ENCODE measurements at regions not wholly inside any gene's neighbourhood (a gene's known extent, or its start where the extent isn't known, plus 50 kb on each side); places are given as distances from the start of the nearest gene placed in this dataset.

GRCh38 chr14:55891692-55892091 is 226.5 kb upstream of the PELI2 start:
- TF ChIP-seq EZH2 (IDR thresholded peaks at IDR 0.05; ENCODE audit: low read length, missing control alignments) (no peak), CTCF (conservative IDR thresholded peaks at IDR 0.05 in 1 of 2, IDR thresholded peaks at IDR 0.05 in 1 of 2; ENCODE audit: low read depth in 1 of 2, low read length in 2 of 2) (no peak)
